ENCODE measurements at regions not wholly inside any gene's neighbourhood (a gene's known extent, or its start where the extent isn't known, plus 50 kb on each side); places are given as distances from the start of the nearest gene placed in this dataset.
"Not testable (repeated sequence)": the region's sequence is repeated elsewhere in the genome, so short reads cannot be mapped to it uniquely, and the experiment has no call there.

- no peak for DNase-seq (ENCODE audit: low read depth)
These were observed 1514.4 kb downstream of the BRD1 start for GRCh38 chr22:48313175-48313830.

DNA sequence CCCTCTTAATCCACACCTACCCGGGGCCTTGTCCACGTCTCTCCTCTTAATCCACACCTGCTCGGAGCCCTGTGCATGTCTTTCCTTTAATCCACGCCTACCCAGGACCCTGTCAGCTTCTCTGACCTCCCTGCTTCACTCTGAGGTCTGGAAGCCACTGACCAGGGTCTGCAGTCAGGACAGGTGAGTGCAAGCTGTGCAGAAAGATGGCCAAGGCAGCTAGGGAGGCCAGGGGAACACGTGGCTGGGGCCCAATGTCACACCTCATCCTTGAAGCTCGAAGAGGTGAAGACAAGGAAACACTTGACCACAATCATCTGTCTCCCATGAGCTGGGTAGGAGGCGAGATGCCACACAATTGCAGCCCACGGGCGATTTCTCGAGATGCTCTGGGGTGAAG lies 1516.9 kb downstream of the BRD1 start:
- no peak for DNase-seq (ENCODE audit: low read depth)

DNA sequence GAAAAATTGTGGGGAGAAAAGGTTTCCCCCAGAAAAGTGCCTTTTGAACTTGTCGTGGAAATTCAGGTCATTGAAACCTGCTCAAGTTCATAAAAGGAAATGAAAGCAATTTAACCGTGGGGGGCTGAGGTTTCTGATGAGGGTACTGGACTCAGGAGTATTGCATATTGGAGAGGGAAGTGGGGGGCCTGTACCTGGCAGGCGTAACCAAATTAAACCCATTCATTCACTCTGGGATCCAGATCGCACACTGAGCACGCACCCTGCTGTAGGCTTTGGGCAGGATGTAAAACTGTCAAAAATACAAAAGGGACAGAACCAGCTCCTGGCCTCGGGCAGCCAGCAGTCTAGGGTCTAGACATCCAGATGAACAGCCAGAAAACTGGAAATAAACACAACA lies 1517.4 kb downstream of the BRD1 start:
- no peak for DNase-seq (ENCODE audit: low read depth)

GRCh38 chr22:48309836-48310235 lies 1517.8 kb downstream of the BRD1 start:
- DNase-seq (ENCODE audit: low read depth): no peak

DNA sequence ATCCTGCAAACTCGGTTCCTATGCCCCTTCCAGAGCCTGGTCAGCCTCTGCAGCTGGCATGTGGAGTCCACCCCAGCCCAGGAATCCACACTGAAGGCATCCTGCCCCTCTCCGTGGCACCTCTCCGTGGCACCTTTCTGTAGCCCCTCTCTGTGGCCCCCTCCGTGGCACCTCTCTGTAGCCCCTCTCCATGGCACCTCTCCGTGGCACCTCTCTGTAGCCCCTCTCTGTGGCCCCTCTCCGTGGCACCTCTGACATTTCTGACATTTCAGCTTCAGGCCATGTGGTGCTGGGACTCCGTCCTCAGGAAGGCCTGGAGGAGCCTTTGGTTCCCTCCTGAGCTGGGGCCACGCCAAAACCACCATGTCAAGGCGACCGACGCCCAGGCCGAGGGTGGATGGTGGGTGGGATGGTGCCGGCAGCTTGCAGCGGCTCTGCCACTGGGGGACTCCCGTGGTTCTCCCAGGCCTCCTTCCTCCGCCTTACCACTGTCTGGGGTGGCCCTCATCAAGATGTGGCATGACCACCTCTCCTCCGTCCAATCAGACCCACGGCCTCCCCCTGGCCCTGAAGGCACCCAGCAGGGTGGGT lies 1518.5 kb downstream of the BRD1 start:
- DNase-seq (ENCODE audit: low read depth): no peak

DNA sequence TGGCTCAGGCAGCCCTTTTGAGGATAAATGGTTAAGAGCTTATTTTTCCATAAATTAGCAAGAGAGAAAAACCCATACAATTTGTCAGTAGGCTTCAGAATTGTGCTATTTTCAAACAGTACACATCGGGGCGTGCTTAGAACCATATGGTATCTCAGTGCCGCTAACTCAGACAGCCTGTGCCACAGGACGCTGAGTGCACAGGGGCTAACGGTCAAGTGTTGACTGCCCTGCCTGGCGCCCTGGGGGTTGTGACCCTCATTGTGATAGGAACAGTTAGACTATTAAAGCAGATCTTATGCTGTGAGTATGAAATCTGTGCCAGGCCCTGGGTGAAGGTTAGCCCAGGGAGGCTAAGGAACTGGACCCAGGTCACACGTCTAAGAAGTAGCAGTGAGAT lies 1519.7 kb downstream of the BRD1 start:
- DNase-seq (ENCODE audit: low read depth): no peak

DNA sequence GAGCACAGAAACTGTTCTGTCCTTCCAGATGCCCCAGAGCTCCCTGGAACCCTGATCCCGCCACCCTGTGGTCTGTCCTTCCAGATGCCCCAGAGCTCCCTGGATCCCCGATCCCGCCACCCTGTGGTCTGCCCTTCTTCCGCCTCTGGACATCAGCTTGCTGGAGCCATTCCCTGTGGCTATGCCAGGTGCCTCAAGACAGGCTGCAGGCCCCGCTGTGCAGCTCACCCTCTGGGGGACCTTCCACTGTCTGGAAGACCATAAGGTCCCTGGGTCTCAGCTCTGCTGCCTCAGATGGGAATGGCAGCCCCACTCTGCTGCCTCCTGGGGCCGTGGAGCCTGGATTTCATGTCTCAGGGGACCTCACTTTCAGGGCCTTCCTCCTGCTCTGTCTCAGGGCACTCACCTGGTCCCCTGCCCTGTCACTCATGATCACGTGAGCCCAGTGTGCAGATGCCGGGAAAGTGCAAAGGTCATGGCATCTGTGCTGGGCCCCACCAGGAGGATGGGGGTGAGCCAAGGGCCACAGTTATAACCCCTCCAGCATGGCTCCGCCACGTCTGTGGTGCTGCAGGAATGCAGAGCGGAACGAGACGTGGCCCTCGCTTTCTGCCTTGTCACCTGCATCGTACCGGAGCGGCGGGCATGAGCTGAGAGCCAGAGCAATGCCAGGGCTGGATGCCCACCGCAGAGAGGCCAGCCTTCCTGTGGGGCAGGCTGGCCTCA lies 1520.7 kb downstream of the BRD1 start:
- DNase-seq (ENCODE audit: low read depth): no peak

- DNase-seq (ENCODE audit: low read depth): no peak
These were observed 1521.4 kb downstream of the BRD1 start for GRCh38 chr22:48306284-48306683.

GRCh38 chr22:48305726-48306235 lies 1521.9 kb downstream of the BRD1 start:
- DNase-seq (ENCODE audit: low read depth): no peak

DNA sequence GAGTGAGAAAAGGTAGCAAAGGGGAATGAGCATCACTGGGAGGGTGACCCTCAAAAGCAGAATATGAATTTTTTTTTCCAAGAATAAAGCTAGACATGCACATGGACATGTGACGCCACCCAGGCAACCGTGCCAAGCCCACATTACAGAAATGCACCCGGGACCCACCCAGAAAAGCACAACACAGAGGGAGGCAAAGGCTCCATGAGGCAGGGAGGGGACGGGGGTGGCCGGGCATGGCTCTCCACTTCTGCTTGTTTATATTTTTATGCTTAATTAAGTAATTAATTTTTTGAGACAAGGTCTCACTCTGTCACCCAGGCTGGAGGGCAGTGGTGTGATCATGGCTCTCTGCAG lies 1524.3 kb downstream of the BRD1 start:
- no peak for DNase-seq (ENCODE audit: low read depth)

GRCh38 chr22:48302657-48303368 lies 1524.9 kb downstream of the BRD1 start:
- DNase-seq (ENCODE audit: low read depth): no peak

- DNase-seq (ENCODE audit: low read depth): no peak
These were observed 1525.8 kb downstream of the BRD1 start for GRCh38 chr22:48301908-48302307.

- DNase-seq (ENCODE audit: low read depth): no peak
These were observed 1526.3 kb downstream of the BRD1 start for GRCh38 chr22:48301421-48301820.

DNA sequence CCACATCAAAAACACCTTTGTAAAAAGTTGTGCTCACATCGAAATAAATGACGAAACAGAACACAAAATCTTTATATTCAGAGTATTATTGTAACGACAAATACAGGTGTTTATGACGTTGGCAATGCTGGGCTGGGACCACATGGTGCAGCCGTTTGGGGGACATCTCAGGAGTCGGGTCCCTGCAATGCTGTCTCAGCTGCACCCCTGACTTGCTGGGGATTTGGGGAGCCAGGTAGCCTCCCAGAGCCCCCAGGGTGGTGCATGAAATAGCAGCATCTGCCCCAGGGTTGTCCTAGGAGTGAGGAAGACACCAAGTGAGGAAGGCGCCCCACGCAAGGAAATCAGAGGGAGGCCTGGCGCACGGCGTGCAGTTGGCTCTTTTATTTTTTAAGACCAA lies 1526.8 kb downstream of the BRD1 start:
- DNase-seq (ENCODE audit: low read depth): no peak

GRCh38 chr22:48299801-48300200 lies 1527.9 kb downstream of the BRD1 start:
- no peak for DNase-seq (ENCODE audit: low read depth)

DNA sequence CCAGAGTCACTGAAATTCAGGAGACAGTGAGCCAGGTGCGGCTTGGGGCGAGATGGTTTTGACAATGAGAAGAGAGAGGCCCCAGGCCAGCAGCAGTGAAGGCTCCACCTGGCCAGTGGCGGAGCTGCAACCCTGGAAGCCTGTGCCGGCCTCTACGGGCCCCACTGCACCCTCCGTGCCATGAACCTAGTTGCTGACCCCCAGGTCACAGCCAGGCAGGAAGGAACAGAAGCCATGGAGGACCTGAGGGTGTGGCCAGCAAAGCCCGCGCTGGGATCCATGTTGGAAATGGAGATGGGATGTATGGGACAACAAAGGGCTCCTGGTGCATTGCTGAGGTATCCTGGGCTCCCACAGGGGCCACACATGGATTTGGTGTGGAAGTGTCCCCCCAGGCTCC lies 1528.5 kb downstream of the BRD1 start:
- no peak for DNase-seq (ENCODE audit: low read depth)

DNA sequence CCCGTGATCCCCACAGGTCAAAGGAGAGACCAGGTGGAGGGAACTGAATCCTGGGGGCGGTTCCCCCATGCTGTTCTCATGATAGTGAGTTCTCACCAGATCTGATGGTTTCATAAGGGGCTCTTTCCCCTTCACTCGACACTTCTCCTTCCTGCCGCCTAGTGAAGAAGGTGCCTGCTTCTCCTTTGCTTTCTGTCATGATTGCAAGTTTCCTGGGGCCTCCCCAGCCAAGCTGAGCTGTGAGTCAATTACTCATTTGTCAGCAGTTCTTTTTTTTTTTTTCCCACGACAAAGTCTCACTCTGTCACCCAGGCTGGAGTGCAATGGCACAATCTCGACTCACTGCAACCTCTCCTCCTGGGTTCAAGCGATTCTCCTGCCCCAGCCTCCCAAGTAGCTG lies 1530.4 kb downstream of the BRD1 start:
- DNase-seq (ENCODE audit: low read depth): no peak

DNA sequence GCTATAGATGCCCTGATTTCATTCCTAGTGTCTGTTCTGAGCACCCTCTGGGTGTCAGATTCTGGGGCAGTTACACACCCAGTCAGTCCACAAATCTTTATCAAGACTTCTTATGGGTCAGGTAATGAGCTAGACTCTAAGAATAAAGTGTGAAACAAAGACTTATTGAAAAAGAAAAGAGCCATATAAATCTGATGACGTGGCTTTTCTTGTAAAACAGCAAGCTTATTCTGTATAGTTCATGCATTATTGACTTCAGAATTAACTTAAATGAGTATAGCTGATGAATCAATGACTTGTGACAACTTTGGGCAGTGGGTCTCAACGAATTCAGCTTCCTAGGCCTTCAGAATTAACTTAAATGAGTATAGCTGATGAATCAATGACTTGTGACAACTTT lies 1527.5 kb downstream of the TBC1D22A start:
- DNase-seq (ENCODE audit: low read depth): not testable (repeated sequence)

GRCh38 chr22:48288376-48288940 lies 1526.0 kb downstream of the TBC1D22A start:
- no peak for DNase-seq (ENCODE audit: low read depth)

DNA sequence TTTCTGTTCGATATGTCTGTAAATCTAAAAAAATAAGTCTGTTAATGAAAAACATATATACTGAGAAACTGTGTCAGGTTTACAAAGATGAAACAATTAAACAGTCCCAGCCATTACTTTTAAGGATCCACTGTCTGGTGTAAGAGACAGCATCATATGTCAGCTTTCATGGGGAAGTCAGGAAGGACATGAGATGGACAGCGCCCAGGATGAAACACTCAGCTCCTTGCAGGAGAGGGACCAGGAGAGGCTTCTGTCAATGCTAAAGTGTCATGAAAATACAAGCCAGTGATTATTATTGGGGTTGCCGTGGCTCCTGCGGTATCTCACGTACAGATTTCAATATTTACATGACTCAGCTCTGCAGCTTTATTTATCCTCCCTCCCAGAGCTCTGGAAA lies 1524.6 kb downstream of the TBC1D22A start:
- no peak for DNase-seq (ENCODE audit: low read depth)

- DNase-seq (ENCODE audit: low read depth): no peak
These were observed 1522.2 kb downstream of the TBC1D22A start for GRCh38 chr22:48284671-48285070.

- no peak for DNase-seq (ENCODE audit: low read depth)
These were observed 1520.4 kb downstream of the TBC1D22A start for GRCh38 chr22:48282804-48283203.
